ENCODE measurements at regions not wholly inside any gene's neighbourhood (a gene's known extent, or its start where the extent isn't known, plus 50 kb on each side); places are given as distances from the start of the nearest gene placed in this dataset.

GRCh38 chr11:23729088-23729487, 767.8 kb upstream of the LUZP2 start:
- H3K27me3 ChIP-seq (replicated peaks in 1 of 2; ENCODE audit: control insufficient read depth in 2 of 2, extremely low read depth in 1 of 2, insufficient read depth in 2 of 2, low read length in 1 of 2): no peaks in the 10 kb centered on the region
- H3K9me3 Mint-ChIP-seq: peaks cover 8 to 19% (median 14%) of the 10 kb centered on the region in 3 donors
- H3K4me1 Mint-ChIP-seq: no peaks in the 10 kb centered on the region
- no peak overlapping the region for H3K4me3 ChIP-seq (ENCODE audit: control insufficient read depth in 1 of 2, extremely low read depth in 1 of 2, low read length in 1 of 2)
- CTCF ChIA-PET: no interaction called here
- no peak for DNase-seq
- H3K36me3 Mint-ChIP-seq: no peaks in the 10 kb centered on the region
- no peak overlapping the region for H3K4me3 Mint-ChIP-seq
- H3K9me3 ChIP-seq: no peaks in the 10 kb centered on the region
- H3K27ac Mint-ChIP-seq: no peak overlapping the region
- no peak overlapping the region for H3K27ac ChIP-seq (ENCODE audit: low read length)
- no peaks in the 10 kb centered on the region for H3K27me3 Mint-ChIP-seq
- H3K36me3 ChIP-seq (ENCODE audit: control insufficient read depth in 2 of 2, extremely low read depth in 1 of 2, insufficient read depth in 1 of 2, low read length in 1 of 2): no peaks in the 10 kb centered on the region
- POLR2A ChIA-PET: no interaction called here
- 60% methylated on average over 1 of the region's 1 CpG for WGBS (ENCODE audit: insufficient coverage)
- ATAC-seq (replicated peaks in 1 of 4): no peak
- no peaks in the 10 kb centered on the region for H3K4me1 ChIP-seq (ENCODE audit: control insufficient read depth in 1 of 2, extremely low read depth in 1 of 2, insufficient read depth in 2 of 2, low read length in 2 of 2)

GRCh38 chr11:23730307-23730998, 766.4 kb upstream of the LUZP2 start:
- CTCF ChIA-PET: no interaction called here
- Histone ChIP-seq H3K27ac (ENCODE audit: low read length) (no peak overlapping the region), H3K4me1 (ENCODE audit: control insufficient read depth in 1 of 2, extremely low read depth in 1 of 2, insufficient read depth in 2 of 2, low read length in 2 of 2) (no peaks in the 10 kb centered on the region), H3K36me3 (ENCODE audit: control insufficient read depth in 2 of 2, extremely low read depth in 1 of 2, insufficient read depth in 1 of 2, low read length in 1 of 2) (no peaks in the 10 kb centered on the region), H3K9me3 (no peaks in the 10 kb centered on the region), H3K27me3 (replicated peaks in 1 of 2; ENCODE audit: control insufficient read depth in 2 of 2, extremely low read depth in 1 of 2, insufficient read depth in 2 of 2, low read length in 1 of 2) (no peaks in the 10 kb centered on the region), H3K4me3 (ENCODE audit: control insufficient read depth in 1 of 2, extremely low read depth in 1 of 2, low read length in 1 of 2) (no peak overlapping the region)
- H3K4me3 Mint-ChIP-seq: no peak overlapping the region
- no peaks in the 10 kb centered on the region for H3K36me3 Mint-ChIP-seq
- DNase-seq (no peak), ATAC-seq (replicated peaks in 1 of 4) (no peak)
- H3K9me3 Mint-ChIP-seq: peaks cover 16 to 29% (median 24%) of the 10 kb centered on the region in 3 donors
- H3K4me1 Mint-ChIP-seq: no peaks in the 10 kb centered on the region
- H3K27ac Mint-ChIP-seq: no peak overlapping the region
- 94% methylated on average over 40 of the region's 43 CpGs for WGBS (ENCODE audit: insufficient coverage)
- no peaks in the 10 kb centered on the region for H3K27me3 Mint-ChIP-seq
- POLR2A ChIA-PET: no interaction called here

GRCh38 chr11:23732026-23732425, 764.8 kb upstream of the LUZP2 start:
- Histone ChIP-seq H3K27ac (ENCODE audit: low read length) (no peak overlapping the region), H3K9me3 (no peaks in the 10 kb centered on the region), H3K4me1 (ENCODE audit: control insufficient read depth in 1 of 2, extremely low read depth in 1 of 2, insufficient read depth in 2 of 2, low read length in 2 of 2) (no peaks in the 10 kb centered on the region), H3K36me3 (ENCODE audit: control insufficient read depth in 2 of 2, extremely low read depth in 1 of 2, insufficient read depth in 1 of 2, low read length in 1 of 2) (no peaks in the 10 kb centered on the region), H3K27me3 (replicated peaks in 1 of 2; ENCODE audit: control insufficient read depth in 2 of 2, extremely low read depth in 1 of 2, insufficient read depth in 2 of 2, low read length in 1 of 2) (no peaks in the 10 kb centered on the region), H3K4me3 (ENCODE audit: control insufficient read depth in 1 of 2, extremely low read depth in 1 of 2, low read length in 1 of 2) (no peak overlapping the region)
- DNase-seq (no peak), ATAC-seq (replicated peaks in 1 of 4) (no peak)
- POLR2A ChIA-PET: no interaction called here
- CTCF ChIA-PET: no interaction called here
- no peaks in the 10 kb centered on the region for H3K36me3 Mint-ChIP-seq
- no peaks in the 10 kb centered on the region for H3K4me1 Mint-ChIP-seq
- 60% methylated on average over 1 of the region's 7 CpGs for WGBS (ENCODE audit: insufficient coverage)
- H3K4me3 Mint-ChIP-seq: no peak overlapping the region
- no peak overlapping the region for H3K27ac Mint-ChIP-seq
- no peaks in the 10 kb centered on the region for H3K27me3 Mint-ChIP-seq
- peaks cover 17 to 29% (median 19%) of the 10 kb centered on the region in 3 donors for H3K9me3 Mint-ChIP-seq

- Mint-ChIP-seq H3K27me3 (no peaks in the 10 kb centered on the region), H3K27ac (no peak overlapping the region), H3K4me3 (no peak overlapping the region), H3K36me3 (no peaks in the 10 kb centered on the region), H3K9me3 (peaks cover 7 to 17% (median 8%) of the 10 kb centered on the region in 3 donors), H3K4me1 (no peaks in the 10 kb centered on the region)
- no peaks in the 10 kb centered on the region for H3K27me3 ChIP-seq (replicated peaks in 1 of 2; ENCODE audit: control insufficient read depth in 2 of 2, extremely low read depth in 1 of 2, insufficient read depth in 2 of 2, low read length in 1 of 2)
- ChIA-PET POLR2A (no interaction called here), CTCF (interaction anchor here in 1 of 2 donors (0.6 kb wide), 1 partner anchor 1608 kb away, joined by 3 read pairs; no protein-coding TSS in a partner anchor)
- no peak overlapping the region for H3K4me3 ChIP-seq (ENCODE audit: control insufficient read depth in 1 of 2, extremely low read depth in 1 of 2, low read length in 1 of 2)
- H3K27ac ChIP-seq (ENCODE audit: low read length): no peak overlapping the region
- DNase-seq (no peak), ATAC-seq (replicated peaks in 1 of 4) (no peak)
- no peaks in the 10 kb centered on the region for H3K36me3 ChIP-seq (ENCODE audit: control insufficient read depth in 2 of 2, extremely low read depth in 1 of 2, insufficient read depth in 1 of 2, low read length in 1 of 2)
- no peaks in the 10 kb centered on the region for H3K4me1 ChIP-seq (ENCODE audit: control insufficient read depth in 1 of 2, extremely low read depth in 1 of 2, insufficient read depth in 2 of 2, low read length in 2 of 2)
- WGBS (ENCODE audit: insufficient coverage): no CpG with 5 or more reads among the region's 1 CpG
- no peaks in the 10 kb centered on the region for H3K9me3 ChIP-seq
Observed at GRCh38 chr11:23746896-23747295, 750.0 kb upstream of the LUZP2 start.

- POLR2A ChIA-PET: no interaction called here
- no peak for DNase-seq
- H3K27ac ChIP-seq (ENCODE audit: low read length): no peak overlapping the region
- H3K36me3 ChIP-seq (ENCODE audit: control insufficient read depth in 2 of 2, extremely low read depth in 1 of 2, insufficient read depth in 1 of 2, low read length in 1 of 2): no peaks in the 10 kb centered on the region
- CTCF ChIA-PET: no interaction called here
- no peaks in the 10 kb centered on the region for H3K36me3 Mint-ChIP-seq
- WGBS (ENCODE audit: insufficient coverage): no CpG with 5 or more reads among the region's 2 CpGs
- ATAC-seq (replicated peaks in 1 of 4): no peak
- no peaks in the 10 kb centered on the region for H3K27me3 Mint-ChIP-seq
- H3K9me3 ChIP-seq: no peaks in the 10 kb centered on the region
- H3K27me3 ChIP-seq (replicated peaks in 1 of 2; ENCODE audit: control insufficient read depth in 2 of 2, extremely low read depth in 1 of 2, insufficient read depth in 2 of 2, low read length in 1 of 2): no peaks in the 10 kb centered on the region
- H3K27ac Mint-ChIP-seq: no peak overlapping the region
- no peak overlapping the region for H3K4me3 Mint-ChIP-seq
- H3K4me1 ChIP-seq (ENCODE audit: control insufficient read depth in 1 of 2, extremely low read depth in 1 of 2, insufficient read depth in 2 of 2, low read length in 2 of 2): no peaks in the 10 kb centered on the region
- H3K4me3 ChIP-seq (ENCODE audit: control insufficient read depth in 1 of 2, extremely low read depth in 1 of 2, low read length in 1 of 2): no peak overlapping the region
- no peaks in the 10 kb centered on the region for H3K4me1 Mint-ChIP-seq
- H3K9me3 Mint-ChIP-seq: peaks cover 0 to 12% (median 6%) of the 10 kb centered on the region in 3 donors
Observed at GRCh38 chr11:23749762-23750430, 747.0 kb upstream of the LUZP2 start.

- Histone ChIP-seq H3K27ac (ENCODE audit: low read length) (no peak overlapping the region), H3K4me3 (ENCODE audit: control insufficient read depth in 1 of 2, extremely low read depth in 1 of 2, low read length in 1 of 2) (no peak overlapping the region), H3K9me3 (no peaks in the 10 kb centered on the region), H3K4me1 (ENCODE audit: control insufficient read depth in 1 of 2, extremely low read depth in 1 of 2, insufficient read depth in 2 of 2, low read length in 2 of 2) (no peaks in the 10 kb centered on the region), H3K36me3 (ENCODE audit: control insufficient read depth in 2 of 2, extremely low read depth in 1 of 2, insufficient read depth in 1 of 2, low read length in 1 of 2) (no peaks in the 10 kb centered on the region), H3K27me3 (replicated peaks in 1 of 2; ENCODE audit: control insufficient read depth in 2 of 2, extremely low read depth in 1 of 2, insufficient read depth in 2 of 2, low read length in 1 of 2) (no peaks in the 10 kb centered on the region)
- Mint-ChIP-seq H3K27ac (no peak overlapping the region), H3K27me3 (no peaks in the 10 kb centered on the region), H3K9me3 (peaks cover 6 to 14% (median 9%) of the 10 kb centered on the region in 3 donors), H3K36me3 (no peaks in the 10 kb centered on the region), H3K4me3 (no peak overlapping the region), H3K4me1 (no peaks in the 10 kb centered on the region)
- DNase-seq (no peak), ATAC-seq (replicated peaks in 1 of 4) (no peak)
- CTCF ChIA-PET: no interaction called here
- no CpG with 5 or more reads among the region's 2 CpGs for WGBS (ENCODE audit: insufficient coverage)
- POLR2A ChIA-PET: no interaction called here
Observed at GRCh38 chr11:23751280-23751679, 745.6 kb upstream of the LUZP2 start.
